Superior temporal gyrus (tissue), 1 donor: ENCODE measurements at regions not wholly inside any gene's neighbourhood (a gene's known extent, or its start where the extent isn't known, plus 50 kb on each side); places are given as distances from the start of the nearest gene placed in this dataset.

Source experiments
- DNase-seq: peaks from one replicate; pipeline ENCODE4 v3.0.0-alpha.2; 2016; ENCODE audit errors: extremely low spot score

GRCh38 chr11:32039149-32039548 lies 51.7 kb upstream of the RCN1 start:
- no peak for DNase-seq

- no peak for DNase-seq
Measured at GRCh38 chr11:32034680-32035079, 56.2 kb upstream of the RCN1 start.

GRCh38 chr11:32034149-32034548 lies 56.7 kb upstream of the RCN1 start:
- DNase-seq = no peak

- DNase-seq = no peak
Measured at GRCh38 chr11:32033491-32033890, 57.4 kb upstream of the RCN1 start.

- DNase-seq = no peak
Measured at GRCh38 chr11:32033067-32033466, 57.8 kb upstream of the RCN1 start.

GRCh38 chr11:32032478-32032877 lies 58.4 kb upstream of the RCN1 start:
- DNase-seq = no peak

GRCh38 chr11:32032052-32032451 lies 58.8 kb upstream of the RCN1 start:
- DNase-seq = no peak

- DNase-seq = no peak
Measured at GRCh38 chr11:32030875-32031503, 59.9 kb upstream of the RCN1 start.

GRCh38 chr11:32029721-32030120 lies 61.2 kb upstream of the RCN1 start:
- DNase-seq = no peak

- no peak for DNase-seq
Measured at GRCh38 chr11:32028201-32028600, 62.7 kb upstream of the RCN1 start.

- DNase-seq = no peak
Measured at GRCh38 chr11:32026766-32027165, 64.1 kb upstream of the RCN1 start.

- DNase-seq = no peak
Measured at GRCh38 chr11:32024948-32025347, 65.9 kb upstream of the RCN1 start.

- peak; percentile 65 for DNase-seq
Measured at GRCh38 chr11:32023370-32024305, 67.2 kb upstream of the RCN1 start.

- no peak for DNase-seq
Measured at GRCh38 chr11:32018672-32019071, 72.2 kb upstream of the RCN1 start.

GRCh38 chr11:32016111-32016510 lies 74.8 kb upstream of the RCN1 start:
- DNase-seq = no peak

GRCh38 chr11:32015427-32015826 lies 75.4 kb upstream of the RCN1 start:
- no peak for DNase-seq

- DNase-seq = no peak
Measured at GRCh38 chr11:32013603-32014002, 77.3 kb upstream of the RCN1 start.

GRCh38 chr11:32012049-32012448 lies 78.8 kb upstream of the RCN1 start:
- DNase-seq = no peak

GRCh38 chr11:32008880-32009551 lies 81.9 kb upstream of the RCN1 start:
- no peak for DNase-seq

- DNase-seq = peak; percentile 78
Measured at GRCh38 chr11:32006799-32007388, 84.0 kb upstream of the RCN1 start.

- DNase-seq = no peak
Measured at GRCh38 chr11:32005786-32006416, 85.0 kb upstream of the RCN1 start.

GRCh38 chr11:32003335-32003734 lies 87.5 kb upstream of the RCN1 start:
- DNase-seq = no peak
